Activated T-helper 2 cell treated with anti-CD3 and anti-CD28 coated beads, Interferon-gamma antibody, Interleukin-2, Interleukin-4, amounts not matched to agents 10 μg/mL and 5 μg/mL and 100 μg/mL, durations not matched to agents 14 hours and 24 hours and 36 hours (primary cell): ENCODE measurements at regions not wholly inside any gene's neighbourhood (a gene's known extent, or its start where the extent isn't known, plus 50 kb on each side); places are given as distances from the start of the nearest gene placed in this dataset.

Source experiments
- DNase-seq: peaks from one replicate; pipeline ENCODE4 v3.0.0; 2021; ENCODE audit warnings: low spot score
- H3K27ac Mint-ChIP-seq: one replicate; pipeline ENCODE4 v1.8.0; 2021; ENCODE audit warnings: mixed read lengths
- H3K27me3 Mint-ChIP-seq: one replicate; pipeline ENCODE4 v1.8.0; 2021; ENCODE audit warnings: low read depth, mixed read lengths
- H3K36me3 Mint-ChIP-seq: one replicate; pipeline ENCODE4 v1.8.0; 2021; ENCODE audit warnings: low read depth, mixed read lengths
- H3K4me1 Mint-ChIP-seq: one replicate; pipeline ENCODE4 v1.8.0; 2021; ENCODE audit warnings: low read depth, mixed read lengths
- H3K4me3 Mint-ChIP-seq: one replicate; pipeline ENCODE4 v1.8.0; 2021; ENCODE audit warnings: low read depth, mild to moderate bottlenecking, moderate library complexity, mixed read lengths
- H3K9me3 Mint-ChIP-seq: one replicate; pipeline ENCODE4 v1.8.0; 2021; ENCODE audit warnings: mixed read lengths
- intact Hi-C: fragments of 100-400 bp; cut with micrococcal nuclease; formaldehyde crosslinking; loops from one replicate; pipeline ENCODE4 v1.15.1; 2023

- Mint-ChIP-seq H3K27ac (no peak overlapping the region), H3K9me3 (no peaks in the 10 kb centered on the region), H3K4me3 (no peak overlapping the region), H3K4me1 (no peaks in the 10 kb centered on the region), H3K36me3 (no peaks in the 10 kb centered on the region), H3K27me3 (no peaks in the 10 kb centered on the region)
- no peak for DNase-seq
- intact Hi-C loops: no loop called here
Measured at GRCh38 chr1:68307378-68307787, 75.1 kb upstream of the WLS start.

- intact Hi-C loops: no loop called here
Measured at GRCh38 chr1:68301471-68302001, 69.2 kb upstream of the WLS start.

GRCh38 chr1:68294367-68295066 is 62.2 kb upstream of the WLS start:
- H3K4me1 Mint-ChIP-seq: no peaks in the 10 kb centered on the region
- H3K27me3 Mint-ChIP-seq: no peaks in the 10 kb centered on the region
- intact Hi-C loops: no loop called here
- no peaks in the 10 kb centered on the region for H3K36me3 Mint-ChIP-seq
- H3K27ac Mint-ChIP-seq: no peak overlapping the region
- H3K9me3 Mint-ChIP-seq: no peaks in the 10 kb centered on the region
- no peak for DNase-seq
- no peak overlapping the region for H3K4me3 Mint-ChIP-seq

More at GRCh38 chr1:68301471-68302001, 69.2 kb upstream of the WLS start:
- H3K27me3 Mint-ChIP-seq: no peaks in the 10 kb centered on the region
- DNase-seq: no peak
- no peak overlapping the region for H3K27ac Mint-ChIP-seq
- H3K4me3 Mint-ChIP-seq: no peak overlapping the region
- H3K4me1 Mint-ChIP-seq: no peaks in the 10 kb centered on the region
- H3K9me3 Mint-ChIP-seq: no peaks in the 10 kb centered on the region
- H3K36me3 Mint-ChIP-seq: no peaks in the 10 kb centered on the region

- Mint-ChIP-seq H3K4me1 (no peaks in the 10 kb centered on the region), H3K9me3 (no peaks in the 10 kb centered on the region), H3K4me3 (no peak overlapping the region), H3K27me3 (no peaks in the 10 kb centered on the region), H3K27ac (no peak overlapping the region), H3K36me3 (no peaks in the 10 kb centered on the region)
- intact Hi-C loops: no loop called here
- DNase-seq: no peak
Measured at GRCh38 chr1:68293609-68294366, 61.5 kb upstream of the WLS start.

- Mint-ChIP-seq H3K9me3 (no peaks in the 10 kb centered on the region), H3K4me1 (no peaks in the 10 kb centered on the region), H3K27ac (no peak overlapping the region), H3K27me3 (no peaks in the 10 kb centered on the region), H3K36me3 (no peaks in the 10 kb centered on the region), H3K4me3 (no peak overlapping the region)
- intact Hi-C loops: no loop called here
- DNase-seq: no peak
Measured at GRCh38 chr1:68293122-68293521, 60.8 kb upstream of the WLS start.

GRCh38 chr1:68291688-68292384 is 59.5 kb upstream of the WLS start:
- H3K4me3 Mint-ChIP-seq: no peak overlapping the region
- intact Hi-C loops: no loop called here
- no peak for DNase-seq
- no peak overlapping the region for H3K27ac Mint-ChIP-seq
- no peaks in the 10 kb centered on the region for H3K27me3 Mint-ChIP-seq
- H3K36me3 Mint-ChIP-seq: no peaks in the 10 kb centered on the region
- no peaks in the 10 kb centered on the region for H3K9me3 Mint-ChIP-seq
- no peaks in the 10 kb centered on the region for H3K4me1 Mint-ChIP-seq

- H3K4me3 Mint-ChIP-seq: no peak overlapping the region
- no peaks in the 10 kb centered on the region for H3K9me3 Mint-ChIP-seq
- H3K4me1 Mint-ChIP-seq: no peaks in the 10 kb centered on the region
- H3K27ac Mint-ChIP-seq: no peak overlapping the region
- no peak for DNase-seq
- H3K27me3 Mint-ChIP-seq: no peaks in the 10 kb centered on the region
- H3K36me3 Mint-ChIP-seq: no peaks in the 10 kb centered on the region
- intact Hi-C loops: no loop called here
Measured at GRCh38 chr1:68287241-68287640, 54.9 kb upstream of the WLS start.

GRCh38 chr1:68285046-68285445 is 52.7 kb upstream of the WLS start:
- H3K27me3 Mint-ChIP-seq: no peaks in the 10 kb centered on the region
- no peak overlapping the region for H3K4me3 Mint-ChIP-seq
- no peak for DNase-seq
- no peaks in the 10 kb centered on the region for H3K4me1 Mint-ChIP-seq
- H3K9me3 Mint-ChIP-seq: no peaks in the 10 kb centered on the region
- no peaks in the 10 kb centered on the region for H3K36me3 Mint-ChIP-seq
- intact Hi-C loops: no loop called here
- no peak overlapping the region for H3K27ac Mint-ChIP-seq

GRCh38 chr1:68281946-68282615 is 49.8 kb upstream of the WLS start:
- H3K4me1 Mint-ChIP-seq: no peaks in the 10 kb centered on the region
- H3K4me3 Mint-ChIP-seq: no peak overlapping the region
- H3K36me3 Mint-ChIP-seq: no peaks in the 10 kb centered on the region
- DNase-seq: no peak
- H3K27ac Mint-ChIP-seq: no peak overlapping the region
- no peaks in the 10 kb centered on the region for H3K9me3 Mint-ChIP-seq
- no peaks in the 10 kb centered on the region for H3K27me3 Mint-ChIP-seq
- intact Hi-C loops: no loop called here
